Kidney (tissue), 13 donors: ENCODE measurements at regions not wholly inside any gene's neighbourhood (a gene's known extent, or its start where the extent isn't known, plus 50 kb on each side); places are given as distances from the start of the nearest gene placed in this dataset.
A peak's percentile ranks its signal among the peaks of the same experiment; 100 is the strongest.

Experiments
- DNase-seq, 5 donors: peaks; one replicate each; pipeline ENCODE4 v3.0.0-alpha.2; 2013 to 2020
- FAIRE-seq: peaks from 2 replicates; lab custom pipeline; 2012; peaks lifted over from hg19 to GRCh38; lab: Jason Lieb, UNC
- H3K27ac ChIP-seq, 2 donors: one replicate each; pipeline ENCODE4 v1.7.0; 2013; ENCODE audit warnings: low read depth in 2 of 2, low read length in 2 of 2, inconsistent platforms in 1 of 2
- H3K27me3 ChIP-seq: one replicate; pipeline ENCODE4 v1.7.1; 2013; ENCODE audit warnings: low read length, inconsistent platforms; ENCODE audit not compliant: control insufficient read depth, insufficient read depth
- H3K36me3 ChIP-seq, 3 donors: one replicate each; pipeline versions ENCODE4 v1.7.0 to v1.7.1; 2013; ENCODE audit warnings: low read length in 3 of 3, control low read depth in 1 of 3, inconsistent platforms in 1 of 3; ENCODE audit not compliant: insufficient read depth in 3 of 3, control insufficient read depth in 2 of 3
- H3K4me1 ChIP-seq, 3 donors: one replicate each; pipeline versions ENCODE4 v1.7.0 to v1.7.1; 2013; ENCODE audit warnings: low read length in 3 of 3, inconsistent platforms in 1 of 3, low read depth in 1 of 3; ENCODE audit not compliant: control insufficient read depth in 2 of 3, insufficient read depth in 2 of 3
- H3K4me3 ChIP-seq, 3 donors: one replicate each; pipeline versions ENCODE4 v1.7.0 to v1.8.1; 2013; ENCODE audit warnings: low read length in 3 of 3, control low read depth in 1 of 3, inconsistent platforms in 1 of 3
- H3K9ac ChIP-seq, 3 donors: one replicate each; pipeline versions ENCODE4 v1.7.0 to v1.7.1; 2013; ENCODE audit warnings: low read length in 3 of 3, control low read depth in 1 of 3, inconsistent platforms in 1 of 3
- H3K9me3 ChIP-seq, 3 donors: one replicate each; pipeline versions ENCODE4 v1.7.0 to v1.7.1; 2013; ENCODE audit warnings: low read length in 3 of 3, control low read depth in 1 of 3, inconsistent platforms in 1 of 3; ENCODE audit not compliant: control insufficient read depth in 2 of 3, insufficient read depth in 1 of 3
- intact Hi-C: fragments of 100-400 bp; cut with DNase I; formaldehyde crosslinking; loops from one replicate; pipeline ENCODE4 v1.11.1; 2022
- TF ChIP-seq, protein P1 (sequence below): IDR thresholded peaks from 3 replicates; pipeline ENCODE4 v1.5.1; 2012; ENCODE audit warnings: mild to moderate bottlenecking, moderate library complexity, borderline replicate concordance; ENCODE audit not compliant: insufficient read depth; ENCODE audit errors: extremely low read depth
- donor health status: control.
- donor health status: control.
- donor health status: control.
- donor health status: control.
- donor health status: control.
- donor health status: DM: yes; HTN: yes; CAD: no.
- donor health status: Normal renal cell carcinoma (clear cell type).

DNA sequence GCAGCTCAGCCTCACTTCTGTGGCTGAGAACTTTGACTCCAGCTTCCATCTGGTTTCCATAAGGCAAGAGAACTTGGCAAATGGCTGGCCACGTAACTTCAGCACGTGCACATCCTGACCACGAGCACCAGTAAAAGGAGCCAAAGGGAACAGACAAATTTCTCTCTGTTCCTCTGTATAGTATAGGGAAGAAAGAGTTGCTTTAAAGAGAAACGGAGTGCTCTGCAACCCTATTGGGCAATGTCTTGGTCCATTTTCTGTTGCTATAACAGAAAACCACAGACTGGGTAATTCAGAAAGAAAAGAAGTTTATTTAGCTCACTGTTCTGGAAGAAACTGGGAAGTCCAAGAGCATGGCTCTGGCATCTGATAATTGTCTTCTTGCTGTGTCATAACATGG, 558.7 kb downstream of the ACTL7B start:
- Histone ChIP-seq H3K4me3 (no peak overlapping the region), H3K36me3 (no peaks in the 10 kb centered on the region), H3K4me1 (no peaks in the 10 kb centered on the region), H3K27me3 (no peaks in the 10 kb centered on the region), H3K27ac (no peak overlapping the region), H3K9ac (no peak overlapping the region), H3K9me3 (no peaks in the 10 kb centered on the region)
- intact Hi-C loops: no loop called here
- DNase-seq: no peak
- no peak for FAIRE-seq
- TF ChIP-seq, protein P1, sequence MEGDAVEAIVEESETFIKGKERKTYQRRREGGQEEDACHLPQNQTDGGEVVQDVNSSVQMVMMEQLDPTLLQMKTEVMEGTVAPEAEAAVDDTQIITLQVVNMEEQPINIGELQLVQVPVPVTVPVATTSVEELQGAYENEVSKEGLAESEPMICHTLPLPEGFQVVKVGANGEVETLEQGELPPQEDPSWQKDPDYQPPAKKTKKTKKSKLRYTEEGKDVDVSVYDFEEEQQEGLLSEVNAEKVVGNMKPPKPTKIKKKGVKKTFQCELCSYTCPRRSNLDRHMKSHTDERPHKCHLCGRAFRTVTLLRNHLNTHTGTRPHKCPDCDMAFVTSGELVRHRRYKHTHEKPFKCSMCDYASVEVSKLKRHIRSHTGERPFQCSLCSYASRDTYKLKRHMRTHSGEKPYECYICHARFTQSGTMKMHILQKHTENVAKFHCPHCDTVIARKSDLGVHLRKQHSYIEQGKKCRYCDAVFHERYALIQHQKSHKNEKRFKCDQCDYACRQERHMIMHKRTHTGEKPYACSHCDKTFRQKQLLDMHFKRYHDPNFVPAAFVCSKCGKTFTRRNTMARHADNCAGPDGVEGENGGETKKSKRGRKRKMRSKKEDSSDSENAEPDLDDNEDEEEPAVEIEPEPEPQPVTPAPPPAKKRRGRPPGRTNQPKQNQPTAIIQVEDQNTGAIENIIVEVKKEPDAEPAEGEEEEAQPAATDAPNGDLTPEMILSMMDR: no peak

- Histone ChIP-seq H3K27me3 (no peaks in the 10 kb centered on the region), H3K9ac (no peak overlapping the region), H3K27ac (no peak overlapping the region), H3K36me3 (no peaks in the 10 kb centered on the region), H3K9me3 (no peaks in the 10 kb centered on the region), H3K4me1 (no peaks in the 10 kb centered on the region), H3K4me3 (no peak overlapping the region)
- no peak for FAIRE-seq
- intact Hi-C loops: no loop called here
- TF ChIP-seq, protein P1: no peak
- DNase-seq: no peak
Observed at GRCh38 chr9:108296056-108296455, 559.7 kb downstream of the ACTL7B start.

DNA sequence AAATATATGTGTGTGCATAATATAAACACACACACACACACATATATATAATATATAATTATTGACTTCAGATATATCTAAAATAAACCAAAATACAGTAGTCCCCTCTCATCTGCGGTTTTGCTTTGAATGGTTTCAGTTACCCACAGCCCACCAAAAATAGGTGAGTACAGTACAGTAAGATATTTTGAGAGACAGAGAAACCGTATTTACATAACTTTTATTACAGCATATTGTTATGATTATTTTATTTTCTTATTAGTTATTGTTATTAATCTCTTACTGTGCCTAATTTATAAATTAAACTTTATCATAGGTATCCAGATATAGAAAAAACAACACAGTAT, 564.2 kb downstream of the ACTL7B start:
- Histone ChIP-seq H3K9me3 (no peaks in the 10 kb centered on the region), H3K27ac (no peak overlapping the region), H3K4me1 (no peaks in the 10 kb centered on the region), H3K9ac (no peak overlapping the region), H3K4me3 (no peak overlapping the region), H3K36me3 (no peaks in the 10 kb centered on the region), H3K27me3 (no peaks in the 10 kb centered on the region)
- FAIRE-seq (no peak), DNase-seq (no peak)
- TF ChIP-seq, protein P1: no peak
- intact Hi-C loops: no loop called here

DNA sequence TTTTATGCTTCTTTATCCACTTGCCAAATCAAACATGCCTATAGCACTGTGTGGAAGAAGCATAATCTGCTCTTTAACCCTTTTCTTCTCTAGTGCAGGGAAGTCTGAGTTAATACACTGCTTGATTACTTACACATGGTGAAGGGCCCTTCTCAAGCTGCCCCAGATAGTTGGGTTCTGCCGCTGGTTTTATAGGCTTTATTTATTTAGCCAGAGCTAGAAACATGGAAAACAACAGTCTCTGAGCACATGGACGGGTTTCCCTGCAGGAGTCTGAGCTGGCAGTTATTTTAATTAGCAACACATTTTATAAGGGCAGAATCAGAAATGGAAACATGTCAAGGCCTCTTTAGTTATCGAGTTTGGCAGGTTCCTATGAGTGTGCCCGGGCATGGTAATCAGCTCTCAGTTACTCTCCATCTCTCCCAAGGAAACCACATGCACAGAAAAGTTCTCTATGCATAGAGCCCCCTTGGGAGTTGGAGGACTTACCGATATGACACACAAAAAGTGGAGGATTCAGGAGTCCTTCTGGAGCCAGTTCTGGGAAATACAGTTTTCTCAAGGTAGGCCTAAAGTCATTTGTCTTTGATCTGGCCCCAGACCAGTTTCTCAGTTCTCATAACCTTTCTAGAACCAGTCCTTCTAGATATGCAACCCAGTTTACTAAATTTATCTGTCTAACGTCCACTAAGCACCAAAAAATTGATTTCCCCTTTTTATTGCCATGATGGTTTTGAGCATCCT, 564.8 kb downstream of the ACTL7B start:
- no peak for FAIRE-seq
- Histone ChIP-seq H3K4me1 (no peaks in the 10 kb centered on the region), H3K27me3 (no peaks in the 10 kb centered on the region), H3K27ac (no peak overlapping the region), H3K9ac (no peak overlapping the region), H3K9me3 (no peaks in the 10 kb centered on the region), H3K36me3 (no peaks in the 10 kb centered on the region), H3K4me3 (no peak overlapping the region)
- intact Hi-C loops: no loop called here
- TF ChIP-seq, protein P1: no peak
- peak in 2 of 5 donors; percentile 34 to 76 for DNase-seq
